ENCODE measurements at regions not wholly inside any gene's neighbourhood (a gene's known extent, or its start where the extent isn't known, plus 50 kb on each side); places are given as distances from the start of the nearest gene placed in this dataset.

GRCh38 chr5:58040044-58040443 lies 419.8 kb downstream of the PLK2 start:
- intact Hi-C loops (cut with DNase I; ENCODE audit: low total_unique reads): no loop called here
- Histone ChIP-seq H3K4me3 (no peak overlapping the region), H3K27ac (no peak overlapping the region), H3K27me3 (no peaks in the 10 kb centered on the region), H3K4me1 (no peaks in the 10 kb centered on the region), H3K9me3 (no peaks in the 10 kb centered on the region), H3K36me3 (no peaks in the 10 kb centered on the region)
- no peak for DNase-seq
- no peak for TF ChIP-seq CTCF (IDR thresholded peaks at IDR 0.05)

- no peak for DNase-seq
- Histone ChIP-seq H3K27me3 (no peaks in the 10 kb centered on the region), H3K4me1 (no peaks in the 10 kb centered on the region), H3K36me3 (no peaks in the 10 kb centered on the region), H3K27ac (no peak overlapping the region), H3K9me3 (no peaks in the 10 kb centered on the region), H3K4me3 (no peak overlapping the region)
- intact Hi-C loops (cut with DNase I; ENCODE audit: low total_unique reads): no loop called here
- TF ChIP-seq CTCF (IDR thresholded peaks at IDR 0.05): no peak
Measured at GRCh38 chr5:58037899-58038298, 422.0 kb downstream of the PLK2 start.

- no peak overlapping the region for H3K27ac ChIP-seq
- peaks cover 0 to 17% (median 9%) of the 10 kb centered on the region in 4 donors for H3K4me1 ChIP-seq
- H3K27me3 ChIP-seq: no peaks in the 10 kb centered on the region
- no peaks in the 10 kb centered on the region for H3K9me3 ChIP-seq
- H3K36me3 ChIP-seq: no peaks in the 10 kb centered on the region
- intact Hi-C loops (cut with DNase I; ENCODE audit: low total_unique reads): no loop called here
- DNase-seq: no peak
- TF ChIP-seq CTCF (IDR thresholded peaks at IDR 0.05): no peak
- no peak overlapping the region for H3K4me3 ChIP-seq
Measured at GRCh38 chr5:58025809-58026208, 434.1 kb downstream of the PLK2 start.

GRCh38 chr5:58024151-58024550 lies 435.7 kb downstream of the PLK2 start:
- no peak overlapping the region for H3K27ac ChIP-seq
- H3K36me3 ChIP-seq: no peaks in the 10 kb centered on the region
- intact Hi-C loops (cut with DNase I; ENCODE audit: low total_unique reads): no loop called here
- H3K27me3 ChIP-seq: no peaks in the 10 kb centered on the region
- no peak for DNase-seq
- H3K4me3 ChIP-seq: no peak overlapping the region
- no peaks in the 10 kb centered on the region for H3K9me3 ChIP-seq
- H3K4me1 ChIP-seq: peaks cover 0 to 29% (median 13%) of the 10 kb centered on the region in 4 donors
- TF ChIP-seq CTCF (IDR thresholded peaks at IDR 0.05): no peak

GRCh38 chr5:58022055-58022454 lies 437.8 kb downstream of the PLK2 start:
- Histone ChIP-seq H3K4me1 (peaks cover 0 to 29% (median 13%) of the 10 kb centered on the region in 4 donors), H3K36me3 (no peaks in the 10 kb centered on the region), H3K27me3 (no peaks in the 10 kb centered on the region), H3K9me3 (no peaks in the 10 kb centered on the region), H3K27ac (no peak overlapping the region), H3K4me3 (no peak overlapping the region)
- peak in 1 of 2 donors; percentile 44 for DNase-seq
- TF ChIP-seq CTCF (IDR thresholded peaks at IDR 0.05): no peak
- intact Hi-C loops (cut with DNase I; ENCODE audit: low total_unique reads): no loop called here

GRCh38 chr5:58021466-58021865 lies 438.4 kb downstream of the PLK2 start:
- H3K9me3 ChIP-seq: no peaks in the 10 kb centered on the region
- H3K27me3 ChIP-seq: no peaks in the 10 kb centered on the region
- no peak for DNase-seq
- H3K36me3 ChIP-seq: no peaks in the 10 kb centered on the region
- no peak overlapping the region for H3K4me3 ChIP-seq
- intact Hi-C loops (cut with DNase I; ENCODE audit: low total_unique reads): no loop called here
- no peak for TF ChIP-seq CTCF (IDR thresholded peaks at IDR 0.05)
- H3K27ac ChIP-seq: no peak overlapping the region
- peaks cover 0 to 29% (median 13%) of the 10 kb centered on the region in 4 donors for H3K4me1 ChIP-seq

All from tibial artery (tissue), 4 donors.